CD14-positive monocyte (primary cell): ENCODE measurements at regions not wholly inside any gene's neighbourhood (a gene's known extent, or its start where the extent isn't known, plus 50 kb on each side); places are given as distances from the start of the nearest gene placed in this dataset.

Experiments used
- DNase-seq, 3 donors: peaks; one replicate each; pipeline ENCODE4 v3.0.0-alpha.2; 2011 to 2022
- H2AFZ ChIP-seq: 2 replicates; pipeline ENCODE4 v1.6.0; 2012; ENCODE audit warnings: mild to moderate bottlenecking, low read depth, low read length, inconsistent platforms; ENCODE audit not compliant: insufficient read depth, poor library complexity, severe bottlenecking
- H3K27ac ChIP-seq, 2 donors: 1 replicate in 1 of 2; 2 replicates in 1 of 2; pipeline ENCODE4 v1.5.1; 2012 to 2013; ENCODE audit warnings: low read length in 2 of 2, control low read depth in 1 of 2, inconsistent platforms in 1 of 2, low read depth in 1 of 2, mild to moderate bottlenecking in 1 of 2
- H3K27me3 ChIP-seq, 2 donors: one replicate each; pipeline versions ENCODE4 v1.6.0 to v1.6.1; 2011 to 2013; ENCODE audit warnings: low read length in 2 of 2; ENCODE audit not compliant: control insufficient read depth in 2 of 2, insufficient read depth in 2 of 2
- H3K36me3 ChIP-seq, 2 donors: replicated peaks in 1 of 2; 1 replicate in 1 of 2; 2 replicates in 1 of 2; pipeline versions ENCODE4 v1.5.1 to v1.6.1; 2012 to 2013; ENCODE audit warnings: low read length in 2 of 2, control low read depth in 1 of 2, inconsistent platforms in 1 of 2, mild to moderate bottlenecking in 1 of 2; ENCODE audit not compliant: insufficient read depth in 2 of 2, control insufficient read depth in 1 of 2
- H3K4me1 ChIP-seq, 2 donors: 1 replicate in 1 of 2; 2 replicates in 1 of 2; pipeline versions ENCODE4 v1.5.1 to v1.6.1; 2012 to 2013; ENCODE audit warnings: low read length in 2 of 2, control low read depth in 1 of 2, inconsistent platforms in 1 of 2, mild to moderate bottlenecking in 1 of 2, moderate library complexity in 1 of 2; ENCODE audit not compliant: insufficient read depth in 2 of 2, control insufficient read depth in 1 of 2
- H3K4me2 ChIP-seq: replicated peaks from 2 replicates; pipeline ENCODE3; 2012; ENCODE audit warnings: low read length, moderate library complexity, mild to moderate bottlenecking; ENCODE audit not compliant: poor library complexity, severe bottlenecking; ENCODE audit errors: extremely low read depth
- H3K4me3 ChIP-seq, 3 experiments: fragments of 200-600 bp in 1 of 3; sonication (generic) in 1 of 3; replicated peaks in 1 of 3; 1 replicate in 2 of 3; 2 replicates in 1 of 3; pipeline ENCODE4 v1.5.1; 2011 to 2013; ENCODE audit warnings: low read length in 3 of 3, mild to moderate bottlenecking in 3 of 3, control low read depth in 2 of 3, low read depth in 2 of 3, inconsistent platforms in 1 of 3, moderate library complexity in 1 of 3
- H3K79me2 ChIP-seq: 2 replicates; pipeline ENCODE4 v1.6.0; 2012; ENCODE audit warnings: mild to moderate bottlenecking, control low read depth, inconsistent platforms, low read length, moderate library complexity; ENCODE audit not compliant: insufficient read depth
- H3K9ac ChIP-seq: 2 replicates; pipeline ENCODE4 v1.6.0; 2017; ENCODE audit warnings: low read length, mild to moderate bottlenecking; ENCODE audit not compliant: insufficient read depth, poor library complexity, severe bottlenecking
- H3K9me3 ChIP-seq, 2 donors: replicated peaks in 1 of 2; 1 replicate in 1 of 2; 2 replicates in 1 of 2; pipeline versions ENCODE4 v1.5.1 to v1.6.1; 2012 to 2013; ENCODE audit warnings: low read length in 2 of 2, control low read depth in 1 of 2; ENCODE audit not compliant: control insufficient read depth in 1 of 2, insufficient read depth in 1 of 2
- H4K20me1 ChIP-seq: 2 replicates; pipeline ENCODE4 v1.6.0; 2012; ENCODE audit warnings: mild to moderate bottlenecking, low read length, control low read depth, moderate library complexity; ENCODE audit not compliant: insufficient read depth
- H3K27ac Mint-ChIP-seq, 7 donors: one replicate each; pipeline ENCODE4 v1.8.0; 2020; ENCODE audit warnings: mild to moderate bottlenecking in 7 of 7, mixed read lengths in 7 of 7, moderate library complexity in 6 of 7, inconsistent platforms in 2 of 7
- H3K27me3 Mint-ChIP-seq, 3 donors: one replicate each; pipeline ENCODE4 v1.8.0; 2021 to 2022; ENCODE audit warnings: low read depth in 3 of 3, mild to moderate bottlenecking in 3 of 3, mixed read lengths in 3 of 3, moderate library complexity in 3 of 3, inconsistent platforms in 1 of 3
- H3K36me3 Mint-ChIP-seq, 2 donors: one replicate each; pipeline ENCODE4 v1.8.0; 2020; ENCODE audit warnings: mixed read lengths in 2 of 2, inconsistent platforms in 1 of 2, mild to moderate bottlenecking in 1 of 2
- H3K4me1 Mint-ChIP-seq: one replicate; pipeline ENCODE4 v1.8.0; 2020; ENCODE audit warnings: mild to moderate bottlenecking, mixed read lengths
- H3K4me3 Mint-ChIP-seq, 2 donors: one replicate each; pipeline ENCODE4 v1.8.0; 2020; ENCODE audit warnings: mild to moderate bottlenecking in 2 of 2, mixed read lengths in 2 of 2, moderate library complexity in 1 of 2
- H3K9me3 Mint-ChIP-seq, 7 donors: one replicate each; pipeline ENCODE4 v1.8.0; 2020 to 2022; ENCODE audit warnings: mixed read lengths in 7 of 7, mild to moderate bottlenecking in 6 of 7, moderate library complexity in 6 of 7, inconsistent platforms in 2 of 7
- WGBS: methylation state at CpG from one replicate; pipeline ENCODE4 v1.1.5; 2013; ENCODE audit warnings: missing lambda C conversion rate; ENCODE audit not compliant: insufficient coverage; 5-methylcytosine and 5-hydroxymethylcytosine counted together
- intact Hi-C, 2 donors: fragments of 100-400 bp; cut with micrococcal nuclease; formaldehyde crosslinking; loops; one replicate each; pipeline versions ENCODE4 v1.15.0 to v1.15.1; 2023
- TF ChIP-seq, protein P1 (sequence below): fragments of 200-600 bp; IDR thresholded peaks from one replicate; pipeline ENCODE4 v1.8.0; 2022; ENCODE audit warnings: antibody characterized with exemption, mild to moderate bottlenecking

DNA sequence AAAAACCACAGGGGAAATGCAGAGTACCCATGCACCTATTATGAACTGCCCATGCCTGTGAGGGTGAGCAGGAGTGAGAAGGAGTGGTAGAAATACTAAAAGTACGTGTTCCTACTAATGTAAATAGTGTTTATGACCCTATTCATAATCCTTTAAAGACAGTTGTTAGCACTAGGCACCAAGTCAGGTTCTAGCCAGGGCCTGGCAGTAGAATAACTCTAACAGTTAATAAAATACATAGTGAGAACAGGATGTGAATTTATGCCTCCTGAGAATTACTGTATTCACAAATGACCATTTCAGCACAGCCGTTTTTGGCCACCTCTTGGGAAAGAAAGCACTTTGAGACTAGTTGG is 103.2 kb upstream of the TARS1 start:
- Histone ChIP-seq H4K20me1 (no peaks in the 10 kb centered on the region), H3K9me3 (no peaks in the 10 kb centered on the region), H3K9ac (no peak overlapping the region), H3K4me3 (no peak overlapping the region), H3K36me3 (no peaks in the 10 kb centered on the region), H3K27me3 (no peaks in the 10 kb centered on the region), H3K4me1 (no peaks in the 10 kb centered on the region), H3K27ac (no peak overlapping the region), H2AFZ (no peak overlapping the region), H3K79me2 (no peaks in the 10 kb centered on the region), H3K4me2 (no peak overlapping the region)
- TF ChIP-seq, protein P1, sequence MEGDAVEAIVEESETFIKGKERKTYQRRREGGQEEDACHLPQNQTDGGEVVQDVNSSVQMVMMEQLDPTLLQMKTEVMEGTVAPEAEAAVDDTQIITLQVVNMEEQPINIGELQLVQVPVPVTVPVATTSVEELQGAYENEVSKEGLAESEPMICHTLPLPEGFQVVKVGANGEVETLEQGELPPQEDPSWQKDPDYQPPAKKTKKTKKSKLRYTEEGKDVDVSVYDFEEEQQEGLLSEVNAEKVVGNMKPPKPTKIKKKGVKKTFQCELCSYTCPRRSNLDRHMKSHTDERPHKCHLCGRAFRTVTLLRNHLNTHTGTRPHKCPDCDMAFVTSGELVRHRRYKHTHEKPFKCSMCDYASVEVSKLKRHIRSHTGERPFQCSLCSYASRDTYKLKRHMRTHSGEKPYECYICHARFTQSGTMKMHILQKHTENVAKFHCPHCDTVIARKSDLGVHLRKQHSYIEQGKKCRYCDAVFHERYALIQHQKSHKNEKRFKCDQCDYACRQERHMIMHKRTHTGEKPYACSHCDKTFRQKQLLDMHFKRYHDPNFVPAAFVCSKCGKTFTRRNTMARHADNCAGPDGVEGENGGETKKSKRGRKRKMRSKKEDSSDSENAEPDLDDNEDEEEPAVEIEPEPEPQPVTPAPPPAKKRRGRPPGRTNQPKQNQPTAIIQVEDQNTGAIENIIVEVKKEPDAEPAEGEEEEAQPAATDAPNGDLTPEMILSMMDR, result no peak
- Mint-ChIP-seq H3K27me3 (peaks cover 0 to 5% (median 0%) of the 10 kb centered on the region in 3 donors), H3K36me3 (no peaks in the 10 kb centered on the region), H3K4me3 (no peak overlapping the region), H3K9me3 (peaks cover 0 to 3% (median 0%) of the 10 kb centered on the region in 7 donors), H3K4me1 (no peaks in the 10 kb centered on the region), H3K27ac (no peak overlapping the region)
- no peak for DNase-seq
- 100% methylated on average over 1 of the region's 2 CpGs for WGBS
- intact Hi-C loops, result no loop called here

DNA sequence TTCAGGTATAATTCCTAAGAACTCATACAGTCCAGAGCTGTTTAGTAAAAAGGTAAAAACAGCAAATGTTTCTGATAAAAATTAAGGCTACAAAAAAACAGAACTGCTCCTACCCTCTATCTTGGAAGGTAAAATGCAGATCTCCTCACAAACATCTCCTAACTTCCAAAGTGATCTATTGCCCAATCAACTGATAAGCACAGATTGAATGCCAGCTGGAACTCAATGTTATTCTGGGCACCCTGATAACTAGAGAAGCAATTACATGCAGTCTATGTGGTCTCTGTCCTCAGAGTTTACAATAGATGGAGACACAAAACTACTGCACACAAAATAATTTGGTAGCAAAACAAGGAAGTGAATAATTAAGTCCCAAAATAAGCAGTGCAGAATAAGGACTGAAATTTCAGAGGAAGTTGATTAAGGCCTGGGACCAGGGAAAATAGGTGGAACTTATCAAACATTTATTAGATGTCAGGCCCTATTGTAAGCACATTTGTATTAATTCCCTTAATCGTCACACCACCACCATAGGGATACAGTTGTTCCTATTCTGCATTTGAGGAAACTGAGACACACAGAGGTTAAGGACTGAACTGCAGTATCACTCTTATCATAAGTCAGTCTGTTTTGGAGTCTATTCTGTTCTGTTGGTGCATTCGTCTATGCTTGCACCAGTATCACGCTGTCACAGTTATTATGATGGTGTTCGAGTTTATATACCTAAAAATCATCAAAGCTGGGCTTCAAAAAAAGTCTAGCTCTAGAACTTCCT is 102.2 kb upstream of the TARS1 start:
- Histone ChIP-seq H3K27me3 (no peaks in the 10 kb centered on the region), H3K4me3 (no peak overlapping the region), H3K4me1 (no peaks in the 10 kb centered on the region), H2AFZ (no peak overlapping the region), H3K36me3 (no peaks in the 10 kb centered on the region), H3K9me3 (no peaks in the 10 kb centered on the region), H4K20me1 (no peaks in the 10 kb centered on the region), H3K4me2 (no peak overlapping the region), H3K9ac (no peak overlapping the region), H3K79me2 (no peaks in the 10 kb centered on the region), H3K27ac (no peak overlapping the region)
- peaks cover 0 to 4% (median 0%) of the 10 kb centered on the region in 3 donors for H3K27me3 Mint-ChIP-seq
- DNase-seq, result no peak
- no peaks in the 10 kb centered on the region for H3K36me3 Mint-ChIP-seq
- no CpG with 5 or more reads among the region's 4 CpGs for WGBS
- H3K4me3 Mint-ChIP-seq, result no peak overlapping the region
- H3K27ac Mint-ChIP-seq, result no peak overlapping the region
- no peaks in the 10 kb centered on the region for H3K4me1 Mint-ChIP-seq
- peaks cover 0 to 3% (median 0%) of the 10 kb centered on the region in 7 donors for H3K9me3 Mint-ChIP-seq
- intact Hi-C loops, result no loop called here
- TF ChIP-seq, protein P1, result no peak
